ENCODE measurements at regions not wholly inside any gene's neighbourhood (a gene's known extent, or its start where the extent isn't known, plus 50 kb on each side); places are given as distances from the start of the nearest gene placed in this dataset.

DNA sequence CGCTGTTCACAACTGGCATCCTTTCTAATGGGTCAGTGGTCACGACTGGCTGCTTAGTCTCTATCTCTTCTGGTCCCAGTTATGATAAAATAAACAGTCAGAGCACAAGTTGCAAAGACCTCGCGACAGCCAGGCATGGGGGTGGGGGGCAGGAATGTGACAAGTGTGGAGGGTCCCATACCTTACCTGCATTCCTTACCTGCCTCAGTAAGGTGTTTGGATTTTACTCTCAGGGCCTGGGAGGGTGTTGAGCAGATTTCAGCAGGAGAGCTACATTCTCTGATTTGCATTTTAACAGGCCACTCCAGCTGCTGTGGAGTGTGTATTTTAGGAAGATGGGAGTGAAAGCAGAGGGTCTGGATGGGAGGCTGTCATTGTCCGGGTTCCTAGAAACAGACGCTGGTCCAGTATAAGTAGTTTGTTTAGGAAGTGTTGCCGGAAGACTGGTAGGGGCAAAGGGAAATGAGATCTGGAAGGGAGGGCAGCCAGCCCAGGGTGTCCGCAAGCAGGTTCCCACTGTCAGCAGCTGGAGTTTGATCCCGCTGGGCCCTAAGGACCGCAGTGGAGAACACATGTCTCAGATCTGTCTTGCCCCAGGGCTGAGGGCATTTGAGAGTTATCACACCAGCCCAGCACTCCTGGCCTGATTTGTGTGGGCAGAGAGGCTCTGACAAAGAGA lies 920.0 kb downstream of the UQCRFS1 start:
- no peak overlapping the region for H2AFZ ChIP-seq (ENCODE audit: low read length)
- no peaks in the 10 kb centered on the region for H3K27me3 ChIP-seq (ENCODE audit: insufficient read depth, low read length)
- H4K20me1 ChIP-seq (ENCODE audit: insufficient read depth, low read length), result no peaks in the 10 kb centered on the region
- H3K36me3 ChIP-seq (ENCODE audit: insufficient read depth, low read length), result no peaks in the 10 kb centered on the region
- H3K79me2 ChIP-seq (ENCODE audit: insufficient read depth, low read length), result no peaks in the 10 kb centered on the region
- no peaks in the 10 kb centered on the region for H3K9me3 ChIP-seq (ENCODE audit: low read depth, low read length)
- H3K27ac ChIP-seq (ENCODE audit: low read depth, low read length), result no peak overlapping the region
- H3K4me3 ChIP-seq (ENCODE audit: insufficient read depth, low read length), result no peak overlapping the region
- H3K4me2 ChIP-seq (ENCODE audit: insufficient read depth, low read length), result no peak overlapping the region
- H3K4me1 ChIP-seq (ENCODE audit: insufficient read depth, low read length), result no peaks in the 10 kb centered on the region
- TF ChIP-seq, protein P1, sequence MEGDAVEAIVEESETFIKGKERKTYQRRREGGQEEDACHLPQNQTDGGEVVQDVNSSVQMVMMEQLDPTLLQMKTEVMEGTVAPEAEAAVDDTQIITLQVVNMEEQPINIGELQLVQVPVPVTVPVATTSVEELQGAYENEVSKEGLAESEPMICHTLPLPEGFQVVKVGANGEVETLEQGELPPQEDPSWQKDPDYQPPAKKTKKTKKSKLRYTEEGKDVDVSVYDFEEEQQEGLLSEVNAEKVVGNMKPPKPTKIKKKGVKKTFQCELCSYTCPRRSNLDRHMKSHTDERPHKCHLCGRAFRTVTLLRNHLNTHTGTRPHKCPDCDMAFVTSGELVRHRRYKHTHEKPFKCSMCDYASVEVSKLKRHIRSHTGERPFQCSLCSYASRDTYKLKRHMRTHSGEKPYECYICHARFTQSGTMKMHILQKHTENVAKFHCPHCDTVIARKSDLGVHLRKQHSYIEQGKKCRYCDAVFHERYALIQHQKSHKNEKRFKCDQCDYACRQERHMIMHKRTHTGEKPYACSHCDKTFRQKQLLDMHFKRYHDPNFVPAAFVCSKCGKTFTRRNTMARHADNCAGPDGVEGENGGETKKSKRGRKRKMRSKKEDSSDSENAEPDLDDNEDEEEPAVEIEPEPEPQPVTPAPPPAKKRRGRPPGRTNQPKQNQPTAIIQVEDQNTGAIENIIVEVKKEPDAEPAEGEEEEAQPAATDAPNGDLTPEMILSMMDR (IDR thresholded peaks at IDR 0.05; ENCODE audit: extremely low read depth, low read depth, low read length), result no peak
- DNase-seq (ENCODE audit: insufficient read length, low spot score, missing footprints), result no peak

DNA sequence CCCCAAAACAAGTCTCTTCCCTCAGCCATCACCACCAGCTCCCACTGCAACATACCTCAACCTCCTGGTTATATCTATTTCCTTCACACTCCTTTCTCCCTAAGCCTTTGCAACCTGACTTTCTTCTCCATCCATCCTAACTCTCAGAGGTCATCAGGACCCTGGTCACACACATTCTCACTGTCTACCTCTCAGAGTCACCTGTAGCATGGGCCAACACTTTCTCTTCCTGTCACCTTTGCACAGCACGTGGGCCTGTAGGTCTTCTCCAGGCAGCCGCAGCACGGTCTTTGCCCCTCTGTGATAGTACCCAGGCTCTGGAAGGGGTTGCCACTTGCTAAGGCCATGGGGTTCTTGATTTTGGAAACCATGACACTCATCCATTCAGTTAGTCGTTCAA lies 921.1 kb downstream of the UQCRFS1 start:
- TF ChIP-seq, protein P1 (IDR thresholded peaks at IDR 0.05; ENCODE audit: extremely low read depth, low read depth, low read length), result no peak
- Histone ChIP-seq H3K27ac (ENCODE audit: low read depth, low read length) (no peak overlapping the region), H4K20me1 (ENCODE audit: insufficient read depth, low read length) (no peaks in the 10 kb centered on the region), H3K4me1 (ENCODE audit: insufficient read depth, low read length) (no peaks in the 10 kb centered on the region), H3K79me2 (ENCODE audit: insufficient read depth, low read length) (no peaks in the 10 kb centered on the region), H3K36me3 (ENCODE audit: insufficient read depth, low read length) (no peaks in the 10 kb centered on the region), H3K9me3 (ENCODE audit: low read depth, low read length) (no peaks in the 10 kb centered on the region), H3K4me2 (ENCODE audit: insufficient read depth, low read length) (no peak overlapping the region), H2AFZ (ENCODE audit: low read length) (no peak overlapping the region), H3K27me3 (ENCODE audit: insufficient read depth, low read length) (no peaks in the 10 kb centered on the region), H3K4me3 (ENCODE audit: insufficient read depth, low read length) (no peak overlapping the region)
- no peak for DNase-seq (ENCODE audit: insufficient read length, low spot score, missing footprints)

- Histone ChIP-seq H3K27me3 (ENCODE audit: insufficient read depth, low read length) (no peaks in the 10 kb centered on the region), H3K79me2 (ENCODE audit: insufficient read depth, low read length) (no peaks in the 10 kb centered on the region), H3K4me3 (ENCODE audit: insufficient read depth, low read length) (no peak overlapping the region), H3K9me3 (ENCODE audit: low read depth, low read length) (no peaks in the 10 kb centered on the region), H2AFZ (ENCODE audit: low read length) (no peak overlapping the region), H3K4me1 (ENCODE audit: insufficient read depth, low read length) (no peaks in the 10 kb centered on the region), H3K36me3 (ENCODE audit: insufficient read depth, low read length) (no peaks in the 10 kb centered on the region), H3K4me2 (ENCODE audit: insufficient read depth, low read length) (no peak overlapping the region), H3K27ac (ENCODE audit: low read depth, low read length) (no peak overlapping the region), H4K20me1 (ENCODE audit: insufficient read depth, low read length) (no peaks in the 10 kb centered on the region)
- TF ChIP-seq, protein P1 (IDR thresholded peaks at IDR 0.05; ENCODE audit: extremely low read depth, low read depth, low read length), result no peak
- no peak for DNase-seq (ENCODE audit: insufficient read length, low spot score, missing footprints)
Measured at GRCh38 chr19:28290963-28291657, 921.8 kb downstream of the UQCRFS1 start.

DNA sequence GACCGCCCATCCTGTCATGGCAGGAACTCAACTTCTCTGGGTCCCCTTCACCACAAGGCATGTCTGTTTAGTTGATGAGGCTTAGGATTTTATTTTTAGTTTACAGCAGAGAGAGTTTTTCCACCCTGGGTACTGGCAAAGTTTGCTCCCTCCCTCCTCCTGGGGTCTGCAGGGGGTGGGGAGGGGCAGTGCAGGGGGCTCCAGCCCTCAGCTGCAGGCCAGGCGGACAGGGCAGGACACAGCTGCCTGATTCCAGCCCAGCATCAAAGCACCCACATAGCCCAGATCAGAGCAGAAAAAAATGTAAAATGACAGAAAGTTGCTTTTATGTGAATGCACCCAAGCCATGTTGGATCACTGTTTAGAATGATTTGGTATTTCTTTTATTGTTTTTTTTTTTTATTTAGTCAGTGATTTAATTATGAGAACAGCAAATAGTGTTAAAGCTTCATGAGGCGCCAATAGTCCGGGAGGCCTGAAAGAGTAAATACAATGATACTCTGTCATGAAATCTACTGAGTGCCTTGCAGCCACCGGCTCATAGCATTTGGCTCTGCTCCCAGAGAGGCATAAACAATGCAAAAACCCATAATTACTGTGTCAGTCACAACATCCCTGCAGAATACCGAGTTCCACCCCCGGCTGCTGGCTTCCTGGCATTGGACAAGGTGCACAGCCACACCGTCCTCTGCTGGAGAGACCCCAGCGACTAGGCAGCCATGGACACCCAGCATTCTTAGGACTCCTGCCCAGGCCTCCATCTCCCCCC lies 923.5 kb downstream of the UQCRFS1 start:
- Histone ChIP-seq H3K4me2 (ENCODE audit: insufficient read depth, low read length) (no peak overlapping the region), H3K79me2 (ENCODE audit: insufficient read depth, low read length) (no peaks in the 10 kb centered on the region)
- TF ChIP-seq, protein P1 (IDR thresholded peaks at IDR 0.05; ENCODE audit: extremely low read depth, low read depth, low read length), result no peak

More for the DNA sequence above, 923.5 kb downstream of the UQCRFS1 start:
- Histone ChIP-seq H3K27me3 (ENCODE audit: insufficient read depth, low read length) (no peaks in the 10 kb centered on the region), H2AFZ (ENCODE audit: low read length) (no peak overlapping the region), H3K36me3 (ENCODE audit: insufficient read depth, low read length) (no peaks in the 10 kb centered on the region), H4K20me1 (ENCODE audit: insufficient read depth, low read length) (no peaks in the 10 kb centered on the region), H3K9me3 (ENCODE audit: low read depth, low read length) (no peaks in the 10 kb centered on the region), H3K4me1 (ENCODE audit: insufficient read depth, low read length) (no peaks in the 10 kb centered on the region), H3K4me3 (ENCODE audit: insufficient read depth, low read length) (no peak overlapping the region), H3K27ac (ENCODE audit: low read depth, low read length) (no peak overlapping the region)
- peak; percentile 74 for DNase-seq (ENCODE audit: insufficient read length, low spot score, missing footprints)

All from osteoblast (primary cell).